Peyer's patch (tissue), 4 donors: ENCODE measurements at regions not wholly inside any gene's neighbourhood (a gene's known extent, or its start where the extent isn't known, plus 50 kb on each side); places are given as distances from the start of the nearest gene placed in this dataset.

ENCODE experiments used
- CTCF ChIP-seq, 6 experiments: fragments of 450-650 bp in 4 of 6; fragments of 200-600 bp in 2 of 6; sonication (generic) in 1 of 6; IDR thresholded peaks; one replicate each; pipeline ENCODE4 v1.5.1; 2017 to 2019; ENCODE audit warnings: antibody characterized with exemption in 6 of 6, mild to moderate bottlenecking in 3 of 6, moderate library complexity in 1 of 6
- POLR2A ChIP-seq, 2 donors: fragments of 450-650 bp; IDR thresholded peaks; one replicate each; pipeline ENCODE4 v1.5.1; 2017; ENCODE audit warnings: antibody characterized with exemption in 2 of 2, mild to moderate bottlenecking in 2 of 2, moderate library complexity in 2 of 2

GRCh38 chr5:2006193-2006970 lies 123.7 kb upstream of the IRX4 start:
- TF ChIP-seq POLR2A (IDR thresholded peaks at IDR 0.05) (no peak), CTCF (IDR thresholded peaks at IDR 0.05) (no peak)
